ENCODE measurements at regions not wholly inside any gene's neighbourhood (a gene's known extent, or its start where the extent isn't known, plus 50 kb on each side); places are given as distances from the start of the nearest gene placed in this dataset.

GRCh38 chr20:17882834-17883591 is 85.6 kb downstream of the SNX5 start (continued):
- TF ChIP-seq KLF16 (CRISPR knock-in tag; IDR thresholded peaks at IDR 0.05) (no peak), ZNF256 (CRISPR knock-in tag; conservative IDR thresholded peaks at IDR 0.05) (no peak)

- in situ Hi-C loops (cut with HindIII; ENCODE audit: extremely low pct_ligation_motif_present, low pct_unique_long_range_greater_than_20kb), result loop anchor here (5.0 kb wide), 1 partner anchor 200 kb away; the partner anchor contains the start of gene RRBP1
- ChIA-PET CTCF (ENCODE audit: low intra/inter-chr PET ratio, low total read pairs) (no interaction called here), POLR2A (interaction anchor here (2.4 to 21.6 kb wide), 5 partner anchors 8 to 200 kb away, joined by 15 to 724 read pairs (median 32); partner anchors contain the start of gene RRBP1)
- BruUV-seq (replicated peaks), result no TSS peak
- Histone ChIP-seq H3K4me2 (ENCODE audit: low read depth, low read length) (peak overlapping the region; percentile 67), H3K79me2 (ENCODE audit: insufficient read depth, low read length) (peaks cover 8% of the 10 kb centered on the region), H3K4me1 (ENCODE audit: insufficient read depth, low read length) (peaks cover 98% of the 10 kb centered on the region), H3K9ac (ENCODE audit: insufficient read depth, low read depth, low read length) (peak overlapping the region; percentile 69), H2AFZ (ENCODE audit: low read length) (peak overlapping the region; percentile 6), H3K9me3 (ENCODE audit: low read length) (no peaks in the 10 kb centered on the region), H3K27ac (ENCODE audit: extremely low read length, insufficient read depth, low read length) (peak overlapping the region; percentile 74), H3K4me3 (replicated peaks in 1 of 3; ENCODE audit: insufficient read depth in 1 of 3, low read depth in 2 of 3, low read length in 3 of 3) (peak overlapping the region in 1 of 3 experiments; percentile 45; a peak in 2 of 6 replicates), H3K36me3 (replicated peaks in 1 of 2; ENCODE audit: control insufficient read depth in 1 of 2, insufficient read depth in 2 of 2, low read length in 2 of 2) (no peaks in the 10 kb centered on the region), H3K27me3 (ENCODE audit: control insufficient read depth in 1 of 2, insufficient read depth in 2 of 2, low read length in 2 of 2) (no peaks in the 10 kb centered on the region), H4K20me1 (ENCODE audit: insufficient read depth, low read length) (no peaks in the 10 kb centered on the region)
- peak; percentile 77 for FAIRE-seq
- intact Hi-C loops (cut with micrococcal nuclease; ENCODE audit: unreplicated experiment), result loop anchor here (1.0 kb wide), 4 partner anchors 14 to 200 kb away; partner anchors contain the start of gene RRBP1
- peak; percentile 90 for ATAC-seq
- DNase-seq (ENCODE audit: low spot score), result peak; percentile 95
- 27% methylated on average over 15 of the region's 17 CpGs for WGBS (ENCODE audit: low lambda C conversion rate)
- TF ChIP-seq NFKBIZ (CRISPR knock-in tag; IDR thresholded peaks at IDR 0.05) (no peak), MIER3 (CRISPR knock-in tag; IDR thresholded peaks at IDR 0.05; ENCODE audit: borderline replicate concordance) (peak; percentile 71; the same call in 1 of the 2 replicates), USF2 (IDR thresholded peaks at IDR 0.05; ENCODE audit: low read depth, low read length) (peak; percentile 21; the same call in 1 of the 2 replicates), USF2 (CRISPR knock-in tag; IDR thresholded peaks at IDR 0.05; ENCODE audit: borderline replicate concordance) (no peak), MXD4 (CRISPR knock-in tag; IDR thresholded peaks at IDR 0.05) (peak; percentile 50; the same call in 1 of the 2 replicates), ZNF646 (CRISPR knock-in tag; IDR thresholded peaks at IDR 0.05) (peak; percentile 63; the same call in 1 of the 2 replicates), KLF13 (CRISPR knock-in tag; IDR thresholded peaks at IDR 0.05) (no peak)
Observed at GRCh38 chr20:17882065-17882833, 86.3 kb downstream of the SNX5 start.

Measured in HepG2 (cell line).